ENCODE measurements at regions not wholly inside any gene's neighbourhood (a gene's known extent, or its start where the extent isn't known, plus 50 kb on each side); places are given as distances from the start of the nearest gene placed in this dataset.
"Not testable (repeated sequence)": the region's sequence is repeated elsewhere in the genome, so short reads cannot be mapped to it uniquely, and the experiment has no call there.

DNA sequence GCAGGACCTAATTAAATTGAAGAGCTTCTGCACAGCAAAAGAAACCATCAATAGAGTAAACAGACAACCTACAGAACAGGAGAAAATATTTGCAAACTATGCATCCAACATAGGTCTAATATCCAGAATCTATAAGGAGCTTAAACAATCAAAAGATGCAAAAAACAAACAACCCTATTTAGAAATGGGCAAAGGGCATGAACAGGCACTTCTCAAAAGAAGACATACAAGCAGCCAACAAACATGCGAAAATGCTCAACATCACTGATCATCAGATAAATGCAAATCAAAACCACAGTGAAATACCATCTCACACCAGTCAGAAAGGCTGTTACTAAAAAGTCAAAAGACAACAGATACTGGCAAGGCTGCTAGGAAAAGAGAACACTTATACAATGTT, 189.2 kb downstream of the CYP26B1 start:
- not testable (repeated sequence) for DNase-seq (ENCODE audit: low read depth in 2 of 2)

DNA sequence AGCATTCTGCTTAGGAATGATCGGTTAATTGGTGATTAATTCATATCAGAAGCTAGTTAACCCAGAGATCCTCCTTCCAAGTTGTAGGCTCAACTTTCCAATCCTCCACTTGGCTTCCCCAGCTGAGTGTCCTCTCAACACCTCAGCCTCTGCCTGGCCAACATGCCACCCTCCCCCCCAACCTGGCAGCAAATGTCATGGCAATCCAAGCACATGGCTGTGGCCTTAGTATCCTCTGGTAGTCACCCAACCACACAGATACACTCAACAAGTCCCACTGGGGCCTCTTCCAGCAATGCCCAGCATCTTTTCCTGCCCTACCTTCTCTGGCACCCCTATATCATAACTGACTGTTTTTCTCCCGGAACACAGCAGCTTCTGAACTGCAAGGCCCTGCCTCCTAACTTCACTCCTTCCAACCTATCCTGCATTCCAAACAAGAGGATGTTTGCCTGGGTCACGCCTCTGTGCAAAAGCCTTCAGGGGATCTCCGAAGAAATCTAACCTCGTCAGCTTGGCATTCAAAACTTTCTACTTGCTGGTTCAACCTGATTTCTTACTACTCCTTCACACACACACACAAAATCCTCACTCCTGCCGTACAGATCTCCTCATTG, 195.0 kb downstream of the CYP26B1 start:
- no peak for DNase-seq (ENCODE audit: low read depth in 2 of 2)

DNA sequence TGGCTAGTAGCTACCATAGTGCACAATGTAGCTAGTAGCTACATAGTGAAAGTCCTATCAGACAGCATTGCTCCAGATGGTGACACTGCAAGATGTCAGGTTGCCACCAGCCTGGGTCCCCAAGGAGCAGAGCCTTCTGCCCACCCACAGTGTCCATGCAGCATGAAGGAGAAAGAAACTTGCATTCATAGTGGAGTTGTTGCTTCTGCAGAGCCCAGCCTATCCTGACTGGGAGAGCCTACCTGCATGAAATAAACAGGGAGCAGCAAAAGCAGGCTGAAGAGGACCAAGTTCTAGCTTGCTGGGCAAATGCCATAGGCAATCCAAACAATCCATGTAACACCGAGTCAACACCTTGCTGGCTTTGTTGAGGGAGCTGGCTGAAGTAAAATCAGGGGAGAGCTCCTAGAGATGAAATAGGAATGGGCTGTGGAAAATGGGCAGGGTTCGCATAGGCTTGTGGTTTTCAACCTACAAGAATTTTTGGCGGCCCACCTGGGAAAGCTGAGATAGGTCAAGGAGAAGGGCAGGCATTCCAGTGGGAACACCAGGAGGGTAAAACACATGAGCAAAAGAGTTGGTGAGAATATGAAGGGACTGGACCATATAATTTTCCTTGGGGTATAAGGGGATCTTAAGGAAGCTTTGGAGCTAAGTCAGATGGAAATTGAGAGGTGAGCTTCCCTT, 195.8 kb downstream of the CYP26B1 start:
- no peak for DNase-seq (ENCODE audit: low read depth in 2 of 2)

DNA sequence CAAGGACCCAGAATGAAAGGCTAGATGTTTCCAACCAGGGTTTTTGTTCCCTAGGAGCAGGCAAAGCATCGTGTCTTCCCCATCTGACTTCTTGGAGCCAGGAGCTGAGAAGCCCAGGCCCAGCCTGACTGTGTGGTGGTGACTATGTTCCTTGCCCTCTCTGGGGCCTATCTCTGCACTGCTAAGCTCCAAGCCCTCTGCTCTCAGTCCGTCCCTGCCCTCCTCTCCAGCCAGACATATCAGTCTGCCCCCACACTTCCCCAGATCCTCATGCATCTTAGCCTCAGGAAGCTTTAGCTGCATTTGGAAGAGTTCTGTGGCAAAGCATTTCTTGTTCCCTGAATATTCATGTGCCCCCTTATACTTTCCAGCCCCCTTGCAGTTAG, 196.6 kb downstream of the CYP26B1 start:
- no peak for DNase-seq (ENCODE audit: low read depth in 2 of 2)

DNA sequence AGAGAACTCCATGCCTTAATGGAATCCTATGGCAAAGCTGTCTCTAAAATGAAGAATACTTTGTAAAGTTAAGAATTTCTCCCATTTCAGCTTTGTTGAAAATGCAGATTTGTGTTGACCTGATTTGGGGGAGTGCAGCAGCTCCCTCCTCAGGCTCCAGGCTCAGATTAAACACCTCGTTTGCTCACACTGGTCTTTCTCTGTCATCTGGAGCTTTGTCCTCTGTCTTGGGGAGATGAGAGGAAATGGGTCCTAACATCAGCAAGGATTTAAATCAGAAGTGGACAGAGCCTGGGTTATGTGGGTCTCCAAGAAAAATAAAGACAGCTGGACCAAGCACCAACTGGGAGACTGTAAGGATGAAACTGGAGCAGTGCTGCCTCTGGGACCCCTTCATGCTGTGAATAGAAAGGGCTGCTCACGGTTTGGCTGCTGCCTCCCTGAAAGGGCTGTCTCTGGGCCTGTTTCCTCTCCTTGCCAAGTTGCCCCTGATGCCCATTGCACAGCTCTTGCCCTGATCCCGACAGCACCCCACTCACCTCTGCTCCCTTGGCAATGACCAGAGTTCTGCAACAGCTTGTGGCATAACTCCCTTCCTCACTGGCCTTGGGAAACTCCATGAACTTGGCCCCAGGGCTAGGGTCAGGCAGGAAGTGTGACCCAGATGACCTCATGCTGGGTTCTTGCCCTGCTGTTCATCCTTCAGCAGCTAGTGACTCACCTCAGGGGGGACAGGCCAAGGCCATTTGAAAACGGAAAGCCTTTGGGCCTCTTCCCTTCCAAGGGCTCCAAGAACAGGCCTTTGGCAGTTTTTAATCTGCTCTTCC, 197.2 kb downstream of the CYP26B1 start:
- no peak for DNase-seq (ENCODE audit: low read depth in 2 of 2)

DNA sequence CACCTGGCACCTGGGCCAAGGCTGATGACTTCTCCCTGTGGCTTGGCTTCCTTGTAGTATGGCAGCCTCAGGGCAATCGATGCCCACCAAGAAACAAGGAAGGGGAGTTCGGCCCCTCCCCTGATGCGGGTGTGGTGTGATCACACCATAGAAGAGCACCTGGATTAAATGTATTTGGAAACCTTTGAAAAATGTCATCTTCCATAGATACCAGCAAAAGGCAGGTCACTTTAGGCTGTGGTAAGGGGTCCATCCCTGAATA, 198.2 kb downstream of the CYP26B1 start:
- DNase-seq (ENCODE audit: low read depth in 2 of 2): no peak

DNA sequence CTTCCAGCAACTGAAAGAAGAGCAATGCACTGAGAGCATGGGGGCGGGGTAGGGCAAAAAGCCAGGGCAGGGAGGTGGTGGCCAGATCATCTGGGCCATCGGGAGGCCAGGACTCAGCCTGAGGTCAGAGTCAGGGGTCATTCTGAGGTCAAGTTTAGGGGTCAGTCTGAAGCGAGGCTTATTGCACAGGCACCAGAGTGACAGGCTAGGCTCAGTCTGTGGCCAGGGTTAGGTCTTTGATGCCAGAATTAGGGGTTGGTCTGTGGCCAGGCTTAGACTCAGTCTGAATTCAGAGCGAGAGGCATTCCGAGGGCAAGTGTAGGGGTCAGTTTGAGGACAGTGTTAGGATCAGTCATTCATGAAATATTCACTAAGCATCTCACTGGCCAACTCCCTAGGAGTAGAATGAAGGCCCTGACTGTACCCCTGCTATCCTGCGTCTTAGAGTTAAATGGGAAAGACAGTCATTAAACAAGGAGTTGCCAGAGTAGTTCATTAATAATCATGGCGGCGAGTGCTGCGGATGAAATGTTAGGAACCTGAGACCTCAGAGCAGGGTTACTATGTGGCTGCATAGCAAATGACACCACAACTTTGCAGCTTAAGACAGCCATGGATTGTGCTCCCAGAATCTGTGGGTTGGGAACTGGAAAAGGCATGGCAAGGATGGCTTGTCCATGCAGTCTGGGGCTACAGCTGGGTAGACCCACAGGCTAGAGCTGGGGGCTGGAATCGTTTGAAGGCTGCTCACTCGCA, 198.7 kb downstream of the CYP26B1 start:
- DNase-seq (ENCODE audit: low read depth in 2 of 2): no peak

DNA sequence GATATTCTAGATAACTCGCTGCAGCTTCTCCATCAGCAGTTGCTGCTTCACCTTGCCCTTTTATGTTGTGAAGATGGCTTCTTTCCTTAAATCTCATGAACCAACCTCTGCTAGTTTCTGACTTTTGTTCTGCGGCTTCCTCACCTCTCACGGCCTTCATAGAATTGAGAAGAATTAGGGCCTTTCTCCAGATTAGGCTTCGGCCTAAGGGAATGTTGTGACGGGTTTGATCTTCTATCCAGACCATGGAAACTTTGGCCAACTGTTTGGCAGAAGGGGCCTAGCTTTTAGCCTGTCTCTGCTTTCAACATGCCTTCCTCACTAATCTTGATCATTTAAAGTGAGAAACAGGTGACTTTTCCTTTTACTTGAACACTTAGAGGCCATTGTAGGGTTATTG, 199.9 kb downstream of the CYP26B1 start:
- DNase-seq (ENCODE audit: low read depth in 2 of 2): no peak

DNA sequence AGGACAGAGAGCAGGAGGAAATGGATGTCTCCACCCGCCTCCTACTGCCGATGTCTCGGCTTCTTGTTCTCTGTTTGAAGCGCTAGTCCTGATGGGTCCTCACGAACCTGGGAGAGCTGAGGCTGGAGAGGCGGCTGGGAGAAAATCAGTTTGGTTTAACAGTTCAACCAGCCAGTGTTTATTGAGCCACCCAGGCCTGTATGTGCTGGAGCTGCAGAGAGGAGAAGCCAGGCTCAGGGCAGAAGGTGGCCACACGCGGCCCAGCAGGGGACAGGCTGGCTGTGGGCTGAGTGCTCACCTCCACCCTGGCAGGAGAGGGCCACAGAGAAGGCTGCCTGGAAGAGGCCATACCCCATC, 202.1 kb downstream of the CYP26B1 start:
- no peak for DNase-seq (ENCODE audit: low read depth in 2 of 2)

DNA sequence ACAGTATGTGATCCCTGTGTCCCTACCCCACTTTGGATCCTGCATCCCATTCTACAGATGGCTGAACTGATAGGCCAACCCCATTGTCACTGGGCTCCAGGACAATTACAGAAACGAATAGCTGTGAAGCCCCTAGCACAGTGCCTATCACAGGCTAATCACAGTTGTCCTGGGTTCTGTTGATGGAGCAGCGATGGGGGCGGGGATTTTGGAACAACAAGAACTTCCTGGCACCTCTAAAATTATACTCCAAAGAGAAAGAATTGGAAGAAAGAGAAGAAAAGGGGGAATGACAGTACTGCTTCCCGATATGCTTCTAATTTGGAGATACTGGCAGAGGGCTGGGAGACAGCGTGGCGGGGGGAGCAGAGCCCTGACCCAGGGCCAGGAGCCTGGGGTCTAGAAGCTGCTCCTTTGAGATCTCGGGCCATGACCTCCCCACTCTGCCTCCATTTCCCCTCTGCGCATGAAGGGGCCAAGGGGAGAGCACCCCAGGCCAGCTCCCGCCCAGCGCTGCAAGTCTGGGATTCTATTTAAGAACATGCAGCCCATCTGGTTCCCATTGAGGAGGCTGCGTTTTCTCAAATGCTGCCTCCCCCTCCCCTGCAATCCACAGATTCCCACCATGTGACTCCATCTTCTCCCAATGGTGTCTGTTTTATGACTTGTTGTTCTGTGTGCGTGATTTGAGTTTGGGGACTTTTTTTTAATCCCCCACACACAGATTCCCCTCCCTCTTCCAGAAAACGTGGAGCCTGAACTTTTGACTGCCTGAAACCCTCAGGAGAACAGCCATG, 202.7 kb downstream of the CYP26B1 start:
- no peak for DNase-seq (ENCODE audit: low read depth in 2 of 2)

DNA sequence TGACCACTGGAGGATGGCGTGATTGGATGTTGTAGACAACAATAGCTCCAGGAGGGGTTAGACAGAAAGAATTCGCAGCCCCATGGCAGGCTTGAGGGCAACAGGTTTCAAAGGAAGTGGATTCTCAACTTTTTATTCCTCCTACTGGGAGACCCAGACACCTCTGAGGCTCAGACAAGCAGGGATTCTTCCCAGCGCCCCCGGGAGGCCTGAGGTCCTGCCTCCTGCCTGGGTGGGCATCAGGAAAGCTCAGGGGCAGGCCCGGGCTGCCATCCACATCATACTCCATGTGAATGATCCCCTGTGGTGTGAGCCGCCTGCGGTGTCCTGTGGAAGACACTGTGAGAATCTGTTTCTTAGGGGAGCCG, 203.5 kb downstream of the CYP26B1 start:
- no peak for DNase-seq (ENCODE audit: low read depth in 2 of 2)

DNA sequence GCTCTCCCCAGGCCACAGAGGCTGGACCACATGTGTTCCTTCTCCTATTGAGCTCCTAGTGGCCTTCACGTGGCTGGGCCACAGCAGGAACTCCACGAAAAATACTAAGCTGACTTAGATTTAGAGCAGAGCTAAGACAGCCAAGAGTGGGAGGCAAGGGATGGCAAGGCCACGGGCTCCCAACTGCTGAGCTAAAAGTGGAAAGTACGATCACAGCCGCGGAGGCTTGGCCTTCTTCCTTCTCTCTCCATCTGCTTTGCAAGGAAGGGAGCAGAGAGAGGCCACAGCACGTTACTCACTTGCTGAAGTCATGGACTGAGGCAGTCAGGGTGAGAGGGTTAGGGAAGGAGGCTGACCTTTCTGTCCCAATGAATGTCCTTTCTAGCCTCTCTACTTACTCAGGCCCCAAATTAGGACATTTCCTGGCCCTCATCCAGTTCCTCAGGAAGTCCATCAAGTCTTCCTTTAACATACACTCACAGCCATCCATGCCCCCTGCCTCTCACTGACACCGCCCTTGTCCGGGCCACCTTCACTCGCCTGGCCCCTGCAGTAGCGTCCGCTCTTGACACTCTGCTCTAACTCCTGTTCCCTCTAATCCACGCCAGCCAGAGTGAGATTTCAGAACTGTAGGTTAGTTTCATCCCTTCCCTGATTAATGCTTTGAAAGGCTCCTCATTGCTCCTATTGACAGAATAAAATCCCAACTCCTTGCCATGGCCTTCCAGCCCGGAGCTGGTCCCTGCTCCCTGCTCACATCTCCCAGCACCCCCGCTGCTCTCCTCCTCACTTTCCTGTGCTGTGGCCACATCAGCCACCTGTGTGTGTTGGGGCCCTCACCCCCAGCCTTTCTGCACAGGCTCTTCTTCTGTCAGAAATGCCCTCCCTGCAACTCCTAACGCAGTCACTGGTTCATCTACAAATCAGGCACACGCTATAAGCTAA, 204.2 kb downstream of the CYP26B1 start:
- DNase-seq (ENCODE audit: low read depth in 2 of 2): no peak

DNA sequence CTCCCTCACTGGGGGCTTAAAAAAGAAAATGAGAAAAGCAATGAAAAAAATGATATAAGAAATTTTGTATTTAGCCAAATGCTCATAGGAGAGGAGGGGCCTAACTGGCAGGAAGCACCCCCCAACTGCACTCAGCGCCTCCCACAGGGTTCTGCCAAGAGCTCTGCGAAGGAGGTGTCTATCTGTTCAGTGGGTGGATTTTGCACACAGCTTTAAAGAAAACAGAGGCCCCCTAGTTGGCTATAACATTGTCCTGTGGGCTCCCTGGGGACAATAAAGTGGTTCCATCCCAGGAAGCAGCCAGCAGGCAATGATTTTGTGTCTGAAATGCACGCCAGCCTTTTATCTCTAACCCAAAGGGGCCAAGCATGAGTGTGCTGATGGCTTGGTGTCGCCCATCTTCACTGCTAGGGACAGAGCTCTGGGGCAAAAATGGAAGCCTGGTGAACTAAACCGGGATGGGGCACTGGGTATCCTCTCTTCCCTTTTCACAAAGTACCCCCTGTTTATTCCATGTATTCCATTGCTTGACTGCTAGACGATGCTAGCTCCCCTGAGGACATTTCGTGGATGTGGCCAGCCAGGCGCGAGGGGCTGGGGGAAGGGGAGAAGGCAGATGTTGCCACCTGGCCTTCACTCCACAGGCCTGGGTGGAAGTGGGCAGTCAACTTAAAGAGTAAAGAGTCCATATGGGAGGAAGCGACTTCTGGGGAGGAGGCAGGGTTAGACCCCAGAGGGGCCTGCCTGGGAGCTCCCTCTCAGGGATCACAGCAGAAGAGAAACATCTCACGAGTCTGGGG, 205.7 kb downstream of the CYP26B1 start:
- DNase-seq (ENCODE audit: low read depth in 2 of 2): no peak

DNA sequence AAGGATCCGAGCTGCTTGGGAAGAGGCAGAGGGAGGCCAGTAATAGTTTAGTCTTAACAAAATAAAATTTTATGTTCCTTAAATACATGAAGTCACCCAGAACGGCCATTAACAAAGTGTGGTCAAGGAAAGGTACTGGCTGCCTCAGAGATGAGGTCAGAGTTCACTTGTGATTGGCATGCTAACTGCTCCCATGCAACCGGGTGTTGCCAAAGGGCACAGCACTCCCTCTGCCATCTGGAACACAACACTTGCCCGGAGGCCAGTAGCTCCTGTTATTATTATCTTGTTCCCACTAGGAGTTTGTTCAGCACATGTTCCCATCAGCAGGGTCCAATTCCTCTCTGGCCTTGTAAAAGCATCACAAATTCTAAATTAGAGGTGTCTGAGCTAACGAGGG, 207.0 kb downstream of the CYP26B1 start:
- no peak for DNase-seq (ENCODE audit: low read depth in 2 of 2)

DNA sequence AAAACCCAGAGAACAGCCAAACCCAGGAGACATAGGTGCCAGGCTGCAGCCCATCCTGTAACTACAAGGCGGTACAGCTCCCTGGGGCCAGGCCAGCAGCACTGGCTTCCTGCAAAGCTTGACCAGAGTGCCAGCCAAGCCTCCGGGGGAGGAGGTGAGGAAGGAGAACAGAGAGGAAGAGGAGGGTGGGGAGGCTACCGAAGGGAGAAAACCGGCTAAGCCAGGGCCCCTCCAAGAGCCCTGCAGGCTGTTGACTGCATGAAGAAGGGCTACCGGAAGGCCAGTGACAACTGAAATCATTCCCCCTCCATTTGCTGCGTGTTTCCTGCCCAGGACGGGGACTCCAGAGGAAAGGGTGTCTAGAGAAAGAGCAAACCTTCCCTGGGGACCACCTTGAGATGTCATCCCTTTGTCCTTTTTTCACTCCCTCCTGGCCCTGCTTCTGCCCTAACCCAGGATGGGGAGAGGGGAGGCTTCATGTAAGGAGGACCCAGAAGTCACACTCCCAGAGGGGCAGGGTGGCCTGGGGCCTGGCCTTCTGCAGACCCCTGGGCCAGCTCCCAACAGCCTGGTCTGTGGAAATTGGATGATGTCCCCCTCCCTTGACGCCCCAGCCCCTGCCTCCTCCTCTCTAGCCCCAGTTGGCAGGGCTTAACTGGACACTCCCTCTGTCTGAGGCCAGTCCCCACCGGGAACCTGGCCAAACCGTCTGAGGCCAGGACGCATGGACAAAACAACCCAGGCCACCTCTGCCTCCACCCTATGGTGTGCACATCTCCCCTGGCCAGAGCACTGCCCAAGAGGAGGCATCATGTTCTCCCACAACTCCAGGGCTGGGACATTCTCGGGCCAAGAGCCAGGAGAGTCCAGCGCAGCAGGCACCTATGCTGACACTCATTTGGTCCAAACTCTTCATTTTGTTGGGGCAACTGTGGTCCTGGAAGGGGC, 207.8 kb downstream of the CYP26B1 start:
- no peak for DNase-seq (ENCODE audit: low read depth in 2 of 2)

DNA sequence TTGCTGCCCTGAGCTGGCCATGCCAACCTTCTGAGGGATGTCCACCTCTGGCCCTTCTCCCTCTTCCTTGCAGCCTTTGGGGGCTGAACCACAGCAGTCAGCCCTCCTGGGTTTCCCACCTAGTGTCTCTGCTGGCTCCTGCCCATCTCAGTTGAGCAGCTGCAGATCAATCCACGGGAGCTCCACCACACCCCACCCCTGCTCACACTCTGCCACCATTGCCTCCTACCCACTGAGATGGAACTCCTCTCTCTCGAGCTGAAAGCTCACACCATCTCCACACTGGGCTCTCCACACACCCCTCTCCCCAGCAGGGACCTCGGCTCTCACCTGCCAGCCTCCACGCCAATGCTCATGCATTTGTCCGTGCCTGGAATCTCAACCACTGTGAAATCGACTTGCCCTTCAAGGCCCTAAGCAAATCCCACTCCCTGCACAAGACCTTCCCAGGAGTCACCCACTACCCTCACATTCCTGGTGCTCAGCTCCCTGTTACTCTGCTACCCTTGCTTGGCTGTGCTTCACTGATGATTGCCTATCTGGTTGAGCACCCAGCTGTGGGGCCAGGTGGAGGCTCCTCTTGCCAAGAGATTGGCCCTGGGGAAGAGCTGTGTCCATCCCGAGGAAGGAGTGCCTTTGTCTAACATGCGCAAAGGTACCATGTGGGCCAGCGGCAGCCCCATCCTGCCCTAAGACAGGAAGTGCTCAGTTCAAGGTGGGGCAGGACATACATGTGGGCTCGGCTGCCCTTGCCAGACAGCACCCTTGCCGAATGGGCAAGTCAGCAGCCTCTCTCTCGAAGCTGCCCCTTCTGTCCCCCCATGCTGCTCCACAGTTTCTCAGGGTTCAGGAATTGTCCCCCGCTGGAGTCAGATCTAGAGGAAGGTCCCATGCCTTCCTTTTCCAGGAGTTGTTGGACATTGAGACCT, 208.7 kb downstream of the CYP26B1 start:
- DNase-seq (ENCODE audit: low read depth in 2 of 2): no peak

DNA sequence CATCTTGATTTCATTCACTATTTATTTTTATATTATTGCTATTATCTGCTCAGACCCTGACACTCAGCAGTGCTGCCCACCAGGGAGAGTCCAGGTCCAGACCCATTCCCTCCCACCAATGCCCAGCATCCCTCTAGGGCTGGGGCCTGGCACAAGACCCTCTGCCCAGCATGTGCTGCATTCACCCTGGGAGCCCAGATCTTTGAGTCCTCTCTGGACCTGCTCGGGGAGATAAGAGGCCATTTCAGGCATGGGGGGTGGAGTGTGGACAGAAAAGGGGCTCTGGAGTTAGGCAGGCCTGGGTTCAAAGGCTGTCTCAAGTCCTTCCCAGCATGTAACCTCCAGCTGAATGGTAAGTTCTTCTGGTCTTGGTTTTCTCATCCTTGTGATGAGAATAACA, 209.6 kb downstream of the CYP26B1 start:
- no peak for DNase-seq (ENCODE audit: low read depth in 2 of 2)

DNA sequence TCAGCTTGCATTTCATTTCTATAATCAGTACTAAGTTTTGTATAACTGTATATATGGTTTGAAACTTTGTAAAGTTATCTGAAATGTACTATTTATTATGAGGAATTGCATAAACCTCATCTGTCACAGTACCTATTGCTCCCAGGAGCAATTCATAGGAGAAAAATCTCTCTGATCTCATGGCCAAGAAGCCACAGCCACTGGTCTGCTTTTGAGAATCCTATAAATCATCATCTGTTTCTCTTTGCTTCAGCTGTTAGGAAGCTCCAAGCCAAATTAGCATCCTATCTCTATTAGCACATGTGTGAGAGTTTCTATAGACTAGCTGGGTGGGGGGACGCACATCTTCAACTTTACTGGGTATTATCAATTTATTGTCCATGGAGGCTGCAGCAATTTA, 210.3 kb downstream of the CYP26B1 start:
- DNase-seq (ENCODE audit: low read depth in 2 of 2): no peak
